Endothelial cell of umbilical vein (primary cell): ENCODE measurements at regions not wholly inside any gene's neighbourhood (a gene's known extent, or its start where the extent isn't known, plus 50 kb on each side); places are given as distances from the start of the nearest gene placed in this dataset.

Experiments
- BruUV-seq: library from RNA; stranded (reverse); fragments of 400-500 nt; replicated peaks from 2 replicates; lab custom pipeline; 2021; lab: Mats Ljungman, UMichigan
- CTCF ChIA-PET: fragments of 300-600, 350-600 bp; sonication (Branson Sonifier 250); formaldehyde crosslinking; loops from one replicate; lab custom pipeline; 2021; ENCODE audit warnings: antibody characterized with exemption, inconsistent platforms; lab: Charles Lee
- POLR2A ChIA-PET: fragments of 300-600, 350-600 bp; sonication (Branson Sonifier 250); formaldehyde crosslinking; loops from one replicate; lab custom pipeline; 2021; ENCODE audit warnings: antibody characterized with exemption, inconsistent platforms; lab: Charles Lee
- DNase-seq: peaks from one replicate; pipeline ENCODE4 v3.0.0-alpha.2; 2011; ENCODE audit warnings: low read depth, low spot score
- FAIRE-seq: peaks from 2 replicates; lab custom pipeline; 2011; peaks lifted over from hg19 to GRCh38; lab: Jason Lieb, UNC
- H2AFZ ChIP-seq: 2 replicates; pipeline ENCODE4 v1.6.0; 2012; ENCODE audit warnings: low read depth, low read length, control low read depth, inconsistent platforms
- H3K27ac ChIP-seq: 2 replicates; pipeline ENCODE4 v1.5.1; 2011; ENCODE audit warnings: low read depth, mild to moderate bottlenecking, control low read depth, low read length, moderate library complexity; ENCODE audit not compliant: insufficient read depth
- H3K27me3 ChIP-seq, 2 experiments: 2 replicates each; pipeline versions ENCODE4 v1.6.0 to v1.6.1; 2011; ENCODE audit warnings: low read length in 2 of 2, mixed read lengths in 1 of 2; ENCODE audit not compliant: control insufficient read depth in 2 of 2, insufficient read depth in 2 of 2
- H3K36me3 ChIP-seq, 2 experiments: 2 replicates in 1 of 2; 3 replicates in 1 of 2; pipeline ENCODE4 v1.5.1; 2011; ENCODE audit warnings: low read length in 2 of 2, mild to moderate bottlenecking in 1 of 2, moderate library complexity in 1 of 2; ENCODE audit not compliant: control insufficient read depth in 2 of 2, insufficient read depth in 2 of 2; ENCODE audit errors: extremely low read depth in 1 of 2
- H3K4me1 ChIP-seq: 3 replicates; pipeline ENCODE4 v1.5.1; 2011; ENCODE audit warnings: mild to moderate bottlenecking, low read length; ENCODE audit not compliant: control insufficient read depth, insufficient read depth; ENCODE audit errors: extremely low read depth
- H3K4me2 ChIP-seq: 2 replicates; pipeline ENCODE4 v1.6.1; 2011; ENCODE audit warnings: low read length, control low read depth, mixed read lengths; ENCODE audit not compliant: insufficient read depth
- H3K4me3 ChIP-seq, 3 experiments: fragments of 200-600 bp in 1 of 3; sonication (generic), shearing (Covaris generic) in 1 of 3; replicated peaks in 1 of 3; 2 replicates each; pipeline ENCODE4 v1.5.1; 2011 to 2016; ENCODE audit warnings: control low read depth in 3 of 3, low read length in 3 of 3, mild to moderate bottlenecking in 2 of 3, inconsistent platforms in 1 of 3, low read depth in 1 of 3, moderate library complexity in 1 of 3; ENCODE audit not compliant: insufficient read depth in 1 of 3
- H3K79me2 ChIP-seq: 2 replicates; pipeline ENCODE4 v1.6.0; 2012; ENCODE audit warnings: low read length, inconsistent platforms; ENCODE audit not compliant: control insufficient read depth, insufficient read depth
- H3K9ac ChIP-seq: replicated peaks from 2 replicates; pipeline ENCODE3; 2011; ENCODE audit warnings: low read length, control low read depth; ENCODE audit not compliant: insufficient read depth; ENCODE audit errors: extremely low read depth
- H3K9me1 ChIP-seq: replicated peaks from 3 replicates; pipeline ENCODE4 v1.6.0; 2011; ENCODE audit warnings: mild to moderate bottlenecking, low read length; ENCODE audit not compliant: control insufficient read depth, insufficient read depth; ENCODE audit errors: extremely low read depth
- H3K9me3 ChIP-seq: replicated peaks from 2 replicates; pipeline ENCODE4 v1.5.1; 2012; ENCODE audit warnings: low read length, inconsistent platforms; ENCODE audit not compliant: control insufficient read depth, insufficient read depth
- H4K20me1 ChIP-seq: replicated peaks from 2 replicates; pipeline ENCODE3; 2011; ENCODE audit warnings: mild to moderate bottlenecking, low read length; ENCODE audit not compliant: control insufficient read depth, insufficient read depth; ENCODE audit errors: extremely low read depth
- CTCF ChIP-seq, 2 donors: IDR thresholded peaks; 1 replicate in 1 of 2; 2 replicates in 1 of 2; pipeline ENCODE4 v1.5.1; 2011; ENCODE audit warnings: low read length in 2 of 2, mild to moderate bottlenecking in 2 of 2, moderate library complexity in 2 of 2, control low read depth in 1 of 2, inconsistent platforms in 1 of 2, low read depth in 1 of 2; ENCODE audit not compliant: insufficient read depth in 1 of 2; ENCODE audit errors: extremely low read depth in 1 of 2
- EZH2 ChIP-seq: IDR thresholded peaks from 2 replicates; pipeline ENCODE4 v1.6.1; 2012; ENCODE audit warnings: borderline replicate concordance, low read depth, mild to moderate bottlenecking, moderate library complexity, low read length, inconsistent platforms; ENCODE audit not compliant: severe bottlenecking
- FOS ChIP-seq: IDR thresholded peaks from 2 replicates; pipeline ENCODE4 v1.6.1; 2011; ENCODE audit warnings: mild to moderate bottlenecking, low read length, moderate library complexity, borderline replicate concordance; ENCODE audit not compliant: insufficient read depth
- GATA2 ChIP-seq: IDR thresholded peaks from 2 replicates; pipeline ENCODE4 v1.7.0; 2011; ENCODE audit warnings: low read depth, mild to moderate bottlenecking, moderate library complexity, mixed read lengths, low read length; ENCODE audit not compliant: insufficient read length, insufficient read depth
- JUN ChIP-seq: IDR thresholded peaks from 2 replicates; pipeline ENCODE4 v1.6.1; 2011; ENCODE audit warnings: borderline replicate concordance, low read depth; ENCODE audit not compliant: insufficient read length, insufficient read depth
- MAX ChIP-seq: IDR thresholded peaks from 2 replicates; pipeline ENCODE4 v1.6.1; 2011; ENCODE audit not compliant: insufficient read depth, insufficient read length
- MYC ChIP-seq: IDR thresholded peaks from one replicate; pipeline ENCODE4 v1.6.1; 2011; ENCODE audit warnings: mild to moderate bottlenecking, low read depth, low read length
- POLR2A ChIP-seq: IDR thresholded peaks from 2 replicates; pipeline ENCODE4 v1.6.1; 2012; ENCODE audit warnings: low read depth, mild to moderate bottlenecking, control low read depth, low read length
- POLR2AphosphoS5 ChIP-seq: IDR thresholded peaks from 2 replicates; pipeline ENCODE4 v1.6.1; 2012; ENCODE audit warnings: low read depth, mild to moderate bottlenecking, control low read depth, low read length, moderate library complexity; ENCODE audit not compliant: insufficient read depth
- dilution Hi-C: fragments of 300-500 bp; cut with MboI; formaldehyde crosslinking; loops from one replicate; pipeline ENCODE4 v1.15.0; 2019; ENCODE audit warnings: low sequenced_read_pairs; ENCODE audit not compliant: extremely low pct_ligation_motif_present
- intact Hi-C: fragments of 100-400 bp; cut with micrococcal nuclease; formaldehyde crosslinking; loops from one replicate; pipeline ENCODE4 v1.10.0; 2022

- Histone ChIP-seq H4K20me1 (no peaks in the 10 kb centered on the region), H3K9me3 (no peaks in the 10 kb centered on the region), H2AFZ (no peak overlapping the region), H3K27ac (no peak overlapping the region), H3K4me3 (no peak overlapping the region), H3K9ac (no peak overlapping the region), H3K27me3 (no peaks in the 10 kb centered on the region), H3K79me2 (no peaks in the 10 kb centered on the region), H3K9me1 (no peaks in the 10 kb centered on the region), H3K4me1 (no peaks in the 10 kb centered on the region), H3K36me3 (no peaks in the 10 kb centered on the region), H3K4me2 (no peak overlapping the region)
- TF ChIP-seq JUN = no peak
- TF ChIP-seq MAX = no peak
- TF ChIP-seq POLR2AphosphoS5 = no peak
- no peak for TF ChIP-seq MYC
- TF ChIP-seq CTCF (IDR thresholded peaks at IDR 0.05; ENCODE audit: extremely low read depth in 1 of 2, insufficient read depth in 1 of 2, low read depth in 1 of 2, low read length in 2 of 2) = no peak
- TF ChIP-seq FOS = no peak
- no peak for TF ChIP-seq POLR2A
- no peak for TF ChIP-seq EZH2
- no peak for TF ChIP-seq GATA2
- FAIRE-seq (no peak), DNase-seq (no peak)
- intact Hi-C loops = no loop called here
- BruUV-seq = no TSS peak
- CTCF ChIA-PET = no interaction called here
- dilution Hi-C loops = no loop called here
- POLR2A ChIA-PET = no interaction called here
Observed at GRCh38 chr11:109586789-109587188, 164.8 kb downstream of the C11orf87 start.
